ENCODE measurements at regions not wholly inside any gene's neighbourhood (a gene's known extent, or its start where the extent isn't known, plus 50 kb on each side); places are given as distances from the start of the nearest gene placed in this dataset.

DNA sequence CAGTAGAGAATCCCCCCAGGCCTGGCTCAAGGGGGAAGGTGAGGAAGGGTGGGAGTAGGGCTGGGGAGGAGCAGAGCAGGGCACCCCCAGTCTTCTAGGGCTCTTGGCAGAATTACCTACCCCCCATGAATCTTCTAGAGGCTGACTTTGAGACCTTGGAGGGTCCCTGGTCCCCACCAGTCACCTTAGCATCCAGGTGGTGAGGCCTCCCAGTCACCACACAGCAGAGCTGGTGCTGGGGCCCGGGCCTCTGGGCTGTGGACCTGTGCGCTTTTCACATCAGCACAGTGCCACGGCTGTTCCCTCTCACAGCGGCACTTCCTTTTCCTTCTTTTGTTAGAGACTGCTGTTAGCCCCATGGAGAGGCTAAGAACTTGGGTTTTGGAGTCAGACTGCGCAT is 148.6 kb upstream of the PITX1 start:
- TF ChIP-seq POLR2A (IDR thresholded peaks at IDR 0.05) = no peak
- TF ChIP-seq, protein P1, sequence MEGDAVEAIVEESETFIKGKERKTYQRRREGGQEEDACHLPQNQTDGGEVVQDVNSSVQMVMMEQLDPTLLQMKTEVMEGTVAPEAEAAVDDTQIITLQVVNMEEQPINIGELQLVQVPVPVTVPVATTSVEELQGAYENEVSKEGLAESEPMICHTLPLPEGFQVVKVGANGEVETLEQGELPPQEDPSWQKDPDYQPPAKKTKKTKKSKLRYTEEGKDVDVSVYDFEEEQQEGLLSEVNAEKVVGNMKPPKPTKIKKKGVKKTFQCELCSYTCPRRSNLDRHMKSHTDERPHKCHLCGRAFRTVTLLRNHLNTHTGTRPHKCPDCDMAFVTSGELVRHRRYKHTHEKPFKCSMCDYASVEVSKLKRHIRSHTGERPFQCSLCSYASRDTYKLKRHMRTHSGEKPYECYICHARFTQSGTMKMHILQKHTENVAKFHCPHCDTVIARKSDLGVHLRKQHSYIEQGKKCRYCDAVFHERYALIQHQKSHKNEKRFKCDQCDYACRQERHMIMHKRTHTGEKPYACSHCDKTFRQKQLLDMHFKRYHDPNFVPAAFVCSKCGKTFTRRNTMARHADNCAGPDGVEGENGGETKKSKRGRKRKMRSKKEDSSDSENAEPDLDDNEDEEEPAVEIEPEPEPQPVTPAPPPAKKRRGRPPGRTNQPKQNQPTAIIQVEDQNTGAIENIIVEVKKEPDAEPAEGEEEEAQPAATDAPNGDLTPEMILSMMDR (IDR thresholded peaks at IDR 0.05) = no peak

All from testis (tissue), 2 donors.